Smooth muscle cell (in vitro differentiated cells): ENCODE measurements at regions not wholly inside any gene's neighbourhood (a gene's known extent, or its start where the extent isn't known, plus 50 kb on each side); places are given as distances from the start of the nearest gene placed in this dataset.

Experiments used
- DNase-seq: peaks from one replicate; lab custom pipeline; 2025; ENCODE audit not compliant: unreplicated experiment; lab: John Stamatoyannopoulos, UW
- H2AFZ ChIP-seq: fragments of 200-600 bp; sonication (generic); 2 replicates; pipeline ENCODE4 v1.6.0; 2016; ENCODE audit warnings: antibody characterized with exemption, low read depth, mild to moderate bottlenecking
- H3F3A ChIP-seq: fragments of 200-600 bp; sonication (generic); 2 replicates; pipeline ENCODE4 v1.6.0; 2017; ENCODE audit warnings: antibody characterized with exemption, low read depth
- H3K27ac ChIP-seq: fragments of 200-600 bp; sonication (generic); 2 replicates; pipeline ENCODE4 v1.5.1; 2016; ENCODE audit warnings: low read depth, mild to moderate bottlenecking
- H3K27me3 ChIP-seq: fragments of 200-600 bp; sonication (generic); 2 replicates; pipeline ENCODE4 v1.6.1; 2016; ENCODE audit warnings: low read depth, mild to moderate bottlenecking
- H3K36me3 ChIP-seq: fragments of 200-600 bp; sonication (generic); 2 replicates; pipeline ENCODE4 v1.5.1; 2016; ENCODE audit warnings: low read depth
- H3K4me1 ChIP-seq: fragments of 200-600 bp; sonication (generic); 2 replicates; pipeline ENCODE4 v1.5.1; 2016; ENCODE audit warnings: low read depth
- H3K4me2 ChIP-seq: fragments of 200-600 bp; sonication (generic); 2 replicates; pipeline ENCODE4 v1.6.0; 2016; ENCODE audit warnings: mild to moderate bottlenecking
- H3K4me3 ChIP-seq: fragments of 200-600 bp; sonication (generic); 2 replicates; pipeline ENCODE4 v1.5.1; 2016; ENCODE audit warnings: mild to moderate bottlenecking
- H3K79me2 ChIP-seq: fragments of 200-600 bp; sonication (generic); 2 replicates; pipeline ENCODE4 v1.6.0; 2016; ENCODE audit warnings: low read depth, mild to moderate bottlenecking
- H3K9ac ChIP-seq: fragments of 200-600 bp; sonication (generic); 2 replicates; pipeline ENCODE4 v1.6.0; 2016; ENCODE audit warnings: low read depth
- H3K9me3 ChIP-seq: fragments of 200-600 bp; sonication (generic); replicated peaks from 2 replicates; pipeline ENCODE4 v1.5.1; 2016; ENCODE audit warnings: low read depth
- H4K20me1 ChIP-seq: fragments of 200-600 bp; sonication (generic); 2 replicates; pipeline ENCODE4 v1.6.0; 2016; ENCODE audit warnings: low read depth
- CTCF ChIP-seq: fragments of 200-600 bp; sonication (generic); IDR thresholded peaks from 2 replicates; pipeline ENCODE4 v1.5.1; 2017; ENCODE audit warnings: borderline replicate concordance, mild to moderate bottlenecking, antibody characterized with exemption; ENCODE audit not compliant: insufficient read depth, poor library complexity, severe bottlenecking
- WGBS: methylation state at CpG from one replicate; pipeline ENCODE4 v1.1.7; 2016; ENCODE audit warnings: low lambda C conversion rate; 5-methylcytosine and 5-hydroxymethylcytosine counted together

GRCh38 chrX:124829930-124830329 lies 483.6 kb downstream of the SH2D1A start:
- Histone ChIP-seq H3K9me3 (no peaks in the 10 kb centered on the region), H3K4me3 (no peak overlapping the region), H3K4me1 (no peaks in the 10 kb centered on the region), H3K36me3 (no peaks in the 10 kb centered on the region), H3K9ac (no peak overlapping the region), H3K79me2 (no peaks in the 10 kb centered on the region), H2AFZ (no peak overlapping the region), H4K20me1 (no peaks in the 10 kb centered on the region), H3K27ac (no peak overlapping the region), H3K27me3 (no peaks in the 10 kb centered on the region), H3F3A (no peaks in the 10 kb centered on the region), H3K4me2 (no peak overlapping the region)
- no peak for DNase-seq
- WGBS = 92% methylated on average over 5 of the region's 5 CpGs
- no peak for TF ChIP-seq CTCF

DNA sequence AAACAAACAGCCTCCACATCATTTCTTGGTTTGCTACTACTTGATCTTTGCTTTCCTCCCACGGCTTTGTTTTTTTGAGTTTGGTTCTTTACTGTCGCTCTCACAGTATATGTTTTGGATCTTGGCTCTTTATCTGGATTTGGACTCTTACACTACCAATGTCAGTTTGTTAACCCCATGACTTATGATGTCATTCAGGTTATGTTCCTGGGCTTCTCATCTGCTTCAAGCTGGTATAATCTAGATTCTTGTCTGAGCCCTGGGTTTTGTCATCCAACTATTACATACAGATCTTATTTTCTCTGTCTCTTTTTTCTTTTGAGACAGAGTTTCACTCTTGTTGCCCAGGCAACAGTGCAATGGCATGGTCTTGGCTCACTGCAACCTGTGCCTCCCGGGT lies 482.9 kb upstream of the TEX13C start:
- Histone ChIP-seq H3K4me2 (no peak overlapping the region), H3K36me3 (no peaks in the 10 kb centered on the region), H3K4me1 (no peaks in the 10 kb centered on the region), H3K27me3 (no peaks in the 10 kb centered on the region), H3K27ac (no peak overlapping the region), H3K4me3 (no peak overlapping the region), H3K79me2 (no peaks in the 10 kb centered on the region), H3K9ac (no peak overlapping the region), H4K20me1 (no peaks in the 10 kb centered on the region), H3K9me3 (no peaks in the 10 kb centered on the region), H3F3A (no peaks in the 10 kb centered on the region), H2AFZ (no peak overlapping the region)
- no peak for DNase-seq
- TF ChIP-seq CTCF = no peak
- 83% methylated on average over 3 of the region's 3 CpGs for WGBS

- no peak overlapping the region for H3K4me2 ChIP-seq
- no peaks in the 10 kb centered on the region for H3F3A ChIP-seq
- H3K27ac ChIP-seq = no peak overlapping the region
- no peak for DNase-seq
- 57% methylated on average over 2 of the region's 2 CpGs for WGBS
- no peaks in the 10 kb centered on the region for H4K20me1 ChIP-seq
- H3K9ac ChIP-seq = no peak overlapping the region
- no peaks in the 10 kb centered on the region for H3K4me1 ChIP-seq
- no peaks in the 10 kb centered on the region for H3K36me3 ChIP-seq
- H3K27me3 ChIP-seq = no peaks in the 10 kb centered on the region
- H3K79me2 ChIP-seq = no peaks in the 10 kb centered on the region
- no peaks in the 10 kb centered on the region for H3K9me3 ChIP-seq
- no peak overlapping the region for H3K4me3 ChIP-seq
- no peak overlapping the region for H2AFZ ChIP-seq
- TF ChIP-seq CTCF = no peak
Observed at GRCh38 chrX:124842205-124842604, 477.5 kb upstream of the TEX13C start.

DNA sequence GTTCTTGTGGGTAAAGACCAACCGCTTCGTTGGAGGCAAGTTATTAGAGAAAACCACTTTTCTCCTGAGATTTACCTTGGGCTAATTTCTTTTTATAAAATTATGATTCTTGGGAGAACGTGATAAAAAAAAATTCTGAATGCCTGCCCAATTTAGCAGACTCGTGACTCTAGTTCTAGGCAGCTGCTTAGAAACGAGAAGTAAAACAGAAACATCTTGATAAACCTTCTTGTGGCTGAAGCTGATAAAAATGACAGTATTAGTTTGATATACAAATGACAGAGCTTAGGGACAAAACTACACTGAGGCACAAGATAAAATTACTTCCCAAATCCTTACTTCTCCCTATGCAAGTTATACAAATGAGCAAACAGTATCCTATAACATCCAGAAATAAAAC lies 458.9 kb upstream of the TEX13C start:
- H3K27me3 ChIP-seq = no peaks in the 10 kb centered on the region
- no peak overlapping the region for H3K9ac ChIP-seq
- H3K4me1 ChIP-seq = no peaks in the 10 kb centered on the region
- H3K36me3 ChIP-seq = no peaks in the 10 kb centered on the region
- DNase-seq = no peak
- H3K4me2 ChIP-seq = no peak overlapping the region
- WGBS = 73% methylated on average over 5 of the region's 5 CpGs
- H3K9me3 ChIP-seq = no peaks in the 10 kb centered on the region
- no peak overlapping the region for H2AFZ ChIP-seq
- H3K4me3 ChIP-seq = no peak overlapping the region
- no peak overlapping the region for H3K27ac ChIP-seq
- H3F3A ChIP-seq = no peaks in the 10 kb centered on the region
- no peaks in the 10 kb centered on the region for H4K20me1 ChIP-seq
- TF ChIP-seq CTCF = no peak
- H3K79me2 ChIP-seq = no peaks in the 10 kb centered on the region
